Vagina (tissue), 2 donors: ENCODE measurements at regions not wholly inside any gene's neighbourhood (a gene's known extent, or its start where the extent isn't known, plus 50 kb on each side); places are given as distances from the start of the nearest gene placed in this dataset.
"Not testable (repeated sequence)": the region's sequence is repeated elsewhere in the genome, so short reads cannot be mapped to it uniquely, and the experiment has no call there.

ENCODE experiments used
- DNase-seq, 2 donors: peaks; one replicate each; pipeline ENCODE4 v3.0.0-alpha.2; 2017; ENCODE audit errors: extremely low spot score in 2 of 2
- H3K27ac ChIP-seq: fragments of 200-600 bp; sonication (generic); one replicate; pipeline ENCODE4 v1.5.1; 2019
- H3K27me3 ChIP-seq: fragments of 200-600 bp; sonication (generic); one replicate; pipeline ENCODE4 v1.5.1; 2019
- H3K36me3 ChIP-seq, 2 donors: fragments of 200-600 bp; sonication (generic); one replicate each; pipeline ENCODE4 v1.5.1; 2017 to 2019
- H3K4me1 ChIP-seq: fragments of 200-600 bp; sonication (generic); one replicate; pipeline ENCODE4 v1.5.1; 2019
- H3K4me3 ChIP-seq, 2 donors: fragments of 200-600 bp; sonication (generic); 1 replicate in 1 of 2; 2 replicates in 1 of 2; pipeline ENCODE4 v1.5.1; 2016 to 2019
- H3K9me3 ChIP-seq: fragments of 200-600 bp; sonication (generic); one replicate; pipeline ENCODE4 v1.5.1; 2019
- POLR2A ChIP-seq, 2 donors: fragments of 450-650 bp; IDR thresholded peaks; one replicate each; pipeline ENCODE4 v1.6.1; 2017; ENCODE audit warnings: antibody characterized with exemption in 2 of 2, mild to moderate bottlenecking in 2 of 2, moderate library complexity in 2 of 2
- POLR2AphosphoS5 ChIP-seq, 2 donors: sonication (generic); formaldehyde crosslinking; IDR thresholded peaks; one replicate each; pipeline ENCODE4 v1.9.0; 2017; ENCODE audit warnings: antibody characterized with exemption in 2 of 2, mild to moderate bottlenecking in 2 of 2, low read depth in 1 of 2; ENCODE audit not compliant: insufficient read depth in 1 of 2
- intact Hi-C: fragments of 100-400 bp; cut with DNase I; formaldehyde crosslinking; loops from one replicate; pipeline ENCODE4 v1.15.1; 2023
- TF ChIP-seq, protein P1 (sequence below), 3 experiments: fragments of 450-650 bp in 2 of 3; fragments of 200-600 bp in 1 of 3; sonication (generic) in 1 of 3; IDR thresholded peaks; one replicate each; pipeline ENCODE4 v1.5.1; 2017 to 2019; ENCODE audit warnings: antibody characterized with exemption in 3 of 3, mild to moderate bottlenecking in 2 of 3, moderate library complexity in 2 of 3

DNA sequence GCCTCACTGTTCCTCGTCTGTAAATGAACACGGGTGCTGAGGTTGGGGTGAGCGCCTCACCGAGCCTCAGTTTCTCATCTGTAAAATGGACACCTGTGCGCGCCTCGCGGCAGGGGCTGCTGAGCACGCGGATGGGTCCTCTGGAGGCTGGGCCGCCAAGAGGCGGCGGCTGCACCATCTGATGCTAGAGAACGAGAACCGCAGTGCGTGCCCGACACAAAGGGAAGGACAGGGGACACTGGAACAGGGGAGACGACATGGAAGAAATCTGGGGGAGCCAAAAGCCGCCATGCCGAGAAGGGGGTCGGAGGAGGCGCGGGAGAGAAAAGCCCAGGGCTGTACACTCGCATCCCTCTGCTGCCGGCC lies 118.7 kb upstream of the ZNF516 start:
- TF ChIP-seq POLR2A (IDR thresholded peaks at IDR 0.05) = no peak
- no peak for TF ChIP-seq POLR2AphosphoS5 (IDR thresholded peaks at IDR 0.05; ENCODE audit: insufficient read depth in 1 of 2, low read depth in 1 of 2)
- TF ChIP-seq, protein P1, sequence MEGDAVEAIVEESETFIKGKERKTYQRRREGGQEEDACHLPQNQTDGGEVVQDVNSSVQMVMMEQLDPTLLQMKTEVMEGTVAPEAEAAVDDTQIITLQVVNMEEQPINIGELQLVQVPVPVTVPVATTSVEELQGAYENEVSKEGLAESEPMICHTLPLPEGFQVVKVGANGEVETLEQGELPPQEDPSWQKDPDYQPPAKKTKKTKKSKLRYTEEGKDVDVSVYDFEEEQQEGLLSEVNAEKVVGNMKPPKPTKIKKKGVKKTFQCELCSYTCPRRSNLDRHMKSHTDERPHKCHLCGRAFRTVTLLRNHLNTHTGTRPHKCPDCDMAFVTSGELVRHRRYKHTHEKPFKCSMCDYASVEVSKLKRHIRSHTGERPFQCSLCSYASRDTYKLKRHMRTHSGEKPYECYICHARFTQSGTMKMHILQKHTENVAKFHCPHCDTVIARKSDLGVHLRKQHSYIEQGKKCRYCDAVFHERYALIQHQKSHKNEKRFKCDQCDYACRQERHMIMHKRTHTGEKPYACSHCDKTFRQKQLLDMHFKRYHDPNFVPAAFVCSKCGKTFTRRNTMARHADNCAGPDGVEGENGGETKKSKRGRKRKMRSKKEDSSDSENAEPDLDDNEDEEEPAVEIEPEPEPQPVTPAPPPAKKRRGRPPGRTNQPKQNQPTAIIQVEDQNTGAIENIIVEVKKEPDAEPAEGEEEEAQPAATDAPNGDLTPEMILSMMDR (IDR thresholded peaks at IDR 0.05) = no peak
- Histone ChIP-seq H3K4me3 (no peak overlapping the region), H3K9me3 (no peaks in the 10 kb centered on the region), H3K36me3 (no peaks in the 10 kb centered on the region), H3K4me1 (peaks cover 5% of the 10 kb centered on the region), H3K27me3 (no peaks in the 10 kb centered on the region), H3K27ac (no peak overlapping the region)
- intact Hi-C loops = no loop called here
- no peak for DNase-seq

DNA sequence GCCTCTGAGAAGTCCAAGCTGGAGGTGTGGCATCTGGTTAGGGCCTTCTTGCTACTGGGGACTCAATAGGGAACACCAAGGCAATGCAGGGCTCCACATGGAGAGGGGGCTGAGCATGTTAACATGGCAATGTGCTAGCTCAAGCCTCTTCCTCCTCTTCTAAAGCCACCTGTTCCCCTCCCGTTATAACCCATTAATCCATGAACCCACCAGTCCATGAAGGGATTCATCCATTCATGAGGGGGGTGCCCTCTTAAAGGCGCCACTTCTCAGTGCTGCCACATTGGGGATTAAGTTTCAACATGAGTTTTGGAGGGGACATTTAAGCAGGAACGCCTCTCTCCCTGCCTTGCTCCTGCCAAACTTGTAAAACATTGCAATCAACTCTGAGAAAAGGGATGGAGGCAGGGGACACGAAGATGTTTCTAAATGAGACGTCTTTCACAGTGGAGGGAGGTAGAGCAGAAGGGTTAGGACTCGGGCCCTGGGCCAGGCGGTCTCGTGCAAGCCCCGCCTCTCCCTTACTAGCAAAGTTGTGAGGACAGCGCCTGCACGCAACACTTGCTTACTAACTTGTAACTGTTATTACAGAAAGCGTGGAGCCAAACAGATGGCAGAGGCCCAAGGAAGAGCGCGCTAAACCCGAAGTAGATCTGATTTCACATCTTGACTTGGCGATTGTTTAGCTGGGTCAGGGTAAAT lies 118.2 kb upstream of the ZNF516 start:
- TF ChIP-seq POLR2A (IDR thresholded peaks at IDR 0.05) (no peak), POLR2AphosphoS5 (IDR thresholded peaks at IDR 0.05; ENCODE audit: insufficient read depth in 1 of 2, low read depth in 1 of 2) (no peak)
- TF ChIP-seq, protein P1 (IDR thresholded peaks at IDR 0.05) = no peak

DNA sequence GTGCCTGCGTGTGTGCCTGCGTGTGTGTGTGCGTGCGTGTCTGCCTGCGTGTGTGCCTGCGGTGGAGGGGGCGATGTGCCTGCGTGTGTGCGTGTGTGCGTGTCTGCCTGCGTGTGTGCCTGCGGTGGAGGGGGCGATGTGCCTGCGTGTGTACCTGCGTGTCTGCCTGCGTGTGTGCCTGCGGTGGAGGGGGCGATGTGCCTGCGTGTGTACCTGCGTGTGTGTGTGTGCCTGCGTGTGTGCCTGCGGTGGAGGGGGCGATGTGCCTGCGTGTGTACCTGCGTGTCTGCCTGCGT lies 116.7 kb upstream of the ZNF516 start:
- intact Hi-C loops, H3K27me3 ChIP-seq, DNase-seq, H3K4me3 ChIP-seq, H3K36me3 ChIP-seq, H3K27ac ChIP-seq, H3K9me3 ChIP-seq, H3K4me1 ChIP-seq: not testable (repeated sequence)

More for the DNA sequence above, 118.2 kb upstream of the ZNF516 start:
- intact Hi-C loops = no loop called here
- Histone ChIP-seq H3K27me3 (no peaks in the 10 kb centered on the region), H3K4me3 (no peak overlapping the region), H3K27ac (no peak overlapping the region), H3K4me1 (no peaks in the 10 kb centered on the region), H3K36me3 (no peaks in the 10 kb centered on the region), H3K9me3 (no peaks in the 10 kb centered on the region)
- DNase-seq = no peak

DNA sequence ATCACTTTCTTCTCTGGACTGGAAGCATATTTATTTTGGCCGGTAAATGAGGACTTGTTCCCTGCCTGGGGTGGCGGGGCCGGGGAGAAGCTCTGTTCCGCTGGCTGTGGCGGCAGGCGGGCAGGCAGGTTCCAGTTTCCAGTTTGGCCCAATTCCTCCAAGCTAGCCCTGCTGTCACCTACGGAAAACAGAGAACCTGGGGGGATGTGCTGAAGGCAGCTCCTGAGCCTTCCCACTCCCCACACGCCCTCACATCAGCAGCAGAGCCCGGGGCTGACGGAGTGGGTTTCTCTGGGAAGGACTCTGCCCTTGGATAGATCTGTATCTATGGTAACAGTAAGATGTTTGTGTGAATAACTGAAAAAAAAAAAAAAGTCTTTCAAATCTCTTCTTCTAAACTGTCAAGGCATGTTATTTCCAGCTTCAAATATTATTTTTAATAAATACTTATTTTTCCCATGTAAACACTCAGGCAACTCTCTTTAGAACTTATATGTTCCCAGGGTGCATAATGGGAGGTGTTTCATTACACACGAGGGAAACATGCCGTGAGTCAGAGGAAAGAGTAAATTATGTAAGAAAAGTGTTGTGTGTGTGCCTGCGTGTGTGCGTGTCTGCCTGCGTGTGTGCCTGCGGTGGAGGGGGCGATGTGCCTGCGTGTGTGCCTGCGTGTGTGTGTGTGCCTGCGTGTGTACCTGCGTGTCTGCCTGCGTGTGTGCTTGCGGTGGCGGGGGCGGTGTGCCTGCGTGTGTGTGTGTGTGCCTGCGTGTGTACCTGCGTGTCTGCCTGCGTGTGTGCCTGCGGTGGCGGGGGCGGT lies 116.1 kb upstream of the ZNF516 start:
- DNase-seq = no peak
- Histone ChIP-seq H3K4me1 (no peaks in the 10 kb centered on the region), H3K27ac (peak overlapping the region; percentile 2), H3K36me3 (no peaks in the 10 kb centered on the region), H3K4me3 (peak overlapping the region in 1 of 2 donors; percentile 14), H3K27me3 (no peaks in the 10 kb centered on the region), H3K9me3 (no peaks in the 10 kb centered on the region)
- intact Hi-C loops = no loop called here
- TF ChIP-seq, protein P1 (IDR thresholded peaks at IDR 0.05) = no peak
- TF ChIP-seq POLR2A (IDR thresholded peaks at IDR 0.05) (no peak), POLR2AphosphoS5 (IDR thresholded peaks at IDR 0.05; ENCODE audit: insufficient read depth in 1 of 2, low read depth in 1 of 2) (no peak)

DNA sequence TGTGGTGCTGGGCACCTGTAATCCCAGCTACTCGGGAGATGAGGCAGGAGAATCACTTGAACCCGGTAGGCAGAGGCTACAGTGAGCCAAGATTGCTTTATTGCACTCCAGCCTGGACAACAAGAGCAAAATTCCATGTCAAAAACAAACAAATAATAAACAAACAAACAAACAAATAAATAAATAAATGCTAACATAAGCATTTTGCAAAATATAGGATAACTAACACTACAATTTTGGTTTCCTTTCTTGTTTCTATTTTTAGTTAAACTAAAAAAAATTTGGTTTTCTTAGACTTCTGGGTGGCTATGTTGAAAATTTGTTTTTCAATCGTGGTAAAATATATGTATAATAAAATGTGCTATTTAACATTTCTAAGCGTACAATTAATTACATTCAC lies 115.0 kb upstream of the ZNF516 start:
- TF ChIP-seq, protein P1 (IDR thresholded peaks at IDR 0.05) = no peak
- TF ChIP-seq POLR2A (IDR thresholded peaks at IDR 0.05) (no peak), POLR2AphosphoS5 (IDR thresholded peaks at IDR 0.05; ENCODE audit: insufficient read depth in 1 of 2, low read depth in 1 of 2) (no peak)
- DNase-seq = no peak
- H3K4me3 ChIP-seq = no peak overlapping the region
- no peaks in the 10 kb centered on the region for H3K27me3 ChIP-seq
- no peaks in the 10 kb centered on the region for H3K36me3 ChIP-seq
- intact Hi-C loops = no loop called here
- no peaks in the 10 kb centered on the region for H3K4me1 ChIP-seq
- no peaks in the 10 kb centered on the region for H3K9me3 ChIP-seq
- H3K27ac ChIP-seq = no peak overlapping the region
